Mammary epithelial cell (primary cell): ENCODE measurements at regions not wholly inside any gene's neighbourhood (a gene's known extent, or its start where the extent isn't known, plus 50 kb on each side); places are given as distances from the start of the nearest gene placed in this dataset.

Source experiments
- CTCF ChIP-seq, 2 donors: IDR thresholded peaks in 1 of 2; conservative IDR thresholded peaks in 1 of 2; 2 replicates each; pipeline ENCODE4 v1.5.1; 2011 to 2012; ENCODE audit warnings: inconsistent platforms in 2 of 2, low read length in 2 of 2, mild to moderate bottlenecking in 2 of 2, control low read depth in 1 of 2, low read depth in 1 of 2; ENCODE audit not compliant: insufficient read depth in 1 of 2; ENCODE audit errors: extremely low read depth in 1 of 2
- EZH2 ChIP-seq: IDR thresholded peaks from 2 replicates; pipeline ENCODE4 v1.6.1; 2012; ENCODE audit warnings: low read length, inconsistent platforms, borderline replicate concordance

GRCh38 chr13:80828759-80829158, 487.8 kb upstream of the SPRY2 start:
- TF ChIP-seq CTCF (conservative IDR thresholded peaks at IDR 0.05 in 1 of 2, IDR thresholded peaks at IDR 0.05 in 1 of 2; ENCODE audit: extremely low read depth in 1 of 2, insufficient read depth in 1 of 2, low read depth in 1 of 2, low read length in 2 of 2) = no peak
- no peak for TF ChIP-seq EZH2
